ENCODE measurements at regions not wholly inside any gene's neighbourhood (a gene's known extent, or its start where the extent isn't known, plus 50 kb on each side); places are given as distances from the start of the nearest gene placed in this dataset.

DNA sequence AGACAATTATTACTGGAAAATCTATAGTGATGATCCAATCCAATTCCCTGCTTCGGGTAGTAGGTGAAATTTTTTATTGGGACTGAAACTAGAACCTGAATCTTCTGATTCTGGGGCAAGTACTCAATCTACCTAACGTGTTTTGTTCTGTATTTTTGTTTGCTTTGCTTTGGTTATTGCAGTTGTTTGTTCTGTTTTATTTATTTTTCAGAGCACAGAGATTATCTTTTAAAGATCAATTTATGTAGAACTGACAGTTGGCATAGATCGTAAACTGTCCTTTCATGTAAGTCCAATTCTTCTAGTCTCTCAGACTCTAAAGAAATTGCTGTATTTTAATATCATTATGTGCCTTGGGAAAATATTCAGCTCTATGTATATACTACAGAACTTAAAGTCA, 401.6 kb downstream of the ANXA1 start:
- Histone ChIP-seq H3K36me3 (ENCODE audit: low read depth) (no peaks in the 10 kb centered on the region), H3F3A (ENCODE audit: insufficient read depth, low read depth) (no peaks in the 10 kb centered on the region), H3K27me3 (ENCODE audit: insufficient read depth, low read depth) (no peaks in the 10 kb centered on the region), H3K9me3 (ENCODE audit: insufficient read depth, low read depth) (no peaks in the 10 kb centered on the region), H3K4me2 (no peak overlapping the region), H3K79me2 (ENCODE audit: low read depth) (no peaks in the 10 kb centered on the region), H3K9me2 (ENCODE audit: insufficient read depth) (peaks cover 4% of the 10 kb centered on the region; the same call in 1 of the 2 replicates), H2AFZ (no peak overlapping the region), H3K4me1 (replicated peaks; ENCODE audit: insufficient read depth) (no peaks in the 10 kb centered on the region), H3K27ac (no peak overlapping the region), H3K4me3 (no peak overlapping the region), H4K20me1 (ENCODE audit: insufficient read depth) (no peaks in the 10 kb centered on the region)
- ChIA-PET POLR2A (ENCODE audit: unreplicated experiment) (no interaction called here), CTCF (no interaction called here)
- intact Hi-C loops (cut with micrococcal nuclease; ENCODE audit: unreplicated experiment): no loop called here
- BruUV-seq (replicated peaks): no TSS peak
- DNase-seq: no peak
- TF ChIP-seq EZH2 (IDR thresholded peaks at IDR 0.05; ENCODE audit: low read depth): no peak
- TF ChIP-seq, protein P1, sequence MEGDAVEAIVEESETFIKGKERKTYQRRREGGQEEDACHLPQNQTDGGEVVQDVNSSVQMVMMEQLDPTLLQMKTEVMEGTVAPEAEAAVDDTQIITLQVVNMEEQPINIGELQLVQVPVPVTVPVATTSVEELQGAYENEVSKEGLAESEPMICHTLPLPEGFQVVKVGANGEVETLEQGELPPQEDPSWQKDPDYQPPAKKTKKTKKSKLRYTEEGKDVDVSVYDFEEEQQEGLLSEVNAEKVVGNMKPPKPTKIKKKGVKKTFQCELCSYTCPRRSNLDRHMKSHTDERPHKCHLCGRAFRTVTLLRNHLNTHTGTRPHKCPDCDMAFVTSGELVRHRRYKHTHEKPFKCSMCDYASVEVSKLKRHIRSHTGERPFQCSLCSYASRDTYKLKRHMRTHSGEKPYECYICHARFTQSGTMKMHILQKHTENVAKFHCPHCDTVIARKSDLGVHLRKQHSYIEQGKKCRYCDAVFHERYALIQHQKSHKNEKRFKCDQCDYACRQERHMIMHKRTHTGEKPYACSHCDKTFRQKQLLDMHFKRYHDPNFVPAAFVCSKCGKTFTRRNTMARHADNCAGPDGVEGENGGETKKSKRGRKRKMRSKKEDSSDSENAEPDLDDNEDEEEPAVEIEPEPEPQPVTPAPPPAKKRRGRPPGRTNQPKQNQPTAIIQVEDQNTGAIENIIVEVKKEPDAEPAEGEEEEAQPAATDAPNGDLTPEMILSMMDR (conservative IDR thresholded peaks at IDR 0.05): no peak

DNA sequence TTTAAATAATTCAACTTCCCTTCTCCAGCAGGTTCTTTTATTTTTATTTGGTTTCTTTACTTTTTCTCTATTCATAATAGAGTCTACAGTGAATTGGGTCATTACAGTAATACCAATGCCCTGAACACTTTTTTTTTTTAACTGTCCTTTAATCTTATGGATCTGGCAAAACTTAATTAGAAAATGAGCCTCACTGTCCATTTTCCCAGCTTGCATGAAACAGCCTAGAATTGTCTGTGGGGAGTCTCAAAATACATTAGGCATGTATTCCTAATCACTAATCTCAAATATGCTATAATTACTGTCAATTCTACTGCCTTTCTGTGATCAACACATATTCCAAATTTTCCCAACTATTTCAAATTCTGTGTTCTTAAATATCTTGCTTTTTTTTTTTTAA, 406.8 kb downstream of the ANXA1 start:
- no peaks in the 10 kb centered on the region for H3F3A ChIP-seq (ENCODE audit: insufficient read depth, low read depth)
- no peak overlapping the region for H3K27ac ChIP-seq
- H3K9me3 ChIP-seq (ENCODE audit: insufficient read depth, low read depth): no peaks in the 10 kb centered on the region
- intact Hi-C loops (cut with micrococcal nuclease; ENCODE audit: unreplicated experiment): no loop called here
- POLR2A ChIA-PET (ENCODE audit: unreplicated experiment): no interaction called here
- H3K4me1 ChIP-seq (replicated peaks; ENCODE audit: insufficient read depth): no peaks in the 10 kb centered on the region
- H3K36me3 ChIP-seq (ENCODE audit: low read depth): no peaks in the 10 kb centered on the region
- no peak overlapping the region for H3K4me2 ChIP-seq
- no peak overlapping the region for H3K4me3 ChIP-seq
- H4K20me1 ChIP-seq (ENCODE audit: insufficient read depth): no peaks in the 10 kb centered on the region
- DNase-seq: no peak
- CTCF ChIA-PET: no interaction called here
- no TSS peak for BruUV-seq (replicated peaks)
- TF ChIP-seq EZH2 (IDR thresholded peaks at IDR 0.05; ENCODE audit: low read depth): no peak
- TF ChIP-seq, protein P1 (conservative IDR thresholded peaks at IDR 0.05): no peak
- H3K27me3 ChIP-seq (ENCODE audit: insufficient read depth, low read depth): no peaks in the 10 kb centered on the region
- no peak overlapping the region for H2AFZ ChIP-seq
- H3K9me2 ChIP-seq (ENCODE audit: insufficient read depth): peaks cover 6% of the 10 kb centered on the region; the same call in 1 of the 2 replicates
- no peaks in the 10 kb centered on the region for H3K79me2 ChIP-seq (ENCODE audit: low read depth)

DNA sequence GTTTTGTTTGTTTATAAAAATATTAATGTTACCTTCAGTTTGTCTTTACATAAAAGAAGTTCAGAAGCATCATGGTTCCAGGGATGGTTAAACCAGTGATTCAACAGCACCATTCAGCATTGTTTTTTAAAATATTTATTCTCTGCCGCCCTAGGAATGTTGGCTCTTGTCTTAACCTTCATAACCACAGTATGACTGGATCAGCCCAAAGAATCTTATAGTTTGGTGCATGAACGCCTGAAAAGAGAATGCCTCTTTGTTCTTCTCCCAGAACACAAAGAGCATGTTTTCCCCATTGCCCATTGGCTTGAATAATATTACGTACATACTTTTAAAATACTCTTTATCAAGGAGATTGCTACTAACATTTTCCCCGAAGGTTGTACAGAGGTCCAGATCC, 413.4 kb downstream of the ANXA1 start:
- ChIA-PET CTCF (no interaction called here), POLR2A (ENCODE audit: unreplicated experiment) (no interaction called here)
- TF ChIP-seq EZH2 (IDR thresholded peaks at IDR 0.05; ENCODE audit: low read depth): no peak
- TF ChIP-seq, protein P1 (conservative IDR thresholded peaks at IDR 0.05): no peak
- H3K27ac ChIP-seq: no peak overlapping the region
- DNase-seq: no peak
- H3K9me2 ChIP-seq (ENCODE audit: insufficient read depth): no peaks in the 10 kb centered on the region
- H3K4me1 ChIP-seq (replicated peaks; ENCODE audit: insufficient read depth): no peaks in the 10 kb centered on the region
- no peaks in the 10 kb centered on the region for H3K79me2 ChIP-seq (ENCODE audit: low read depth)
- H3K4me2 ChIP-seq: no peak overlapping the region
- no peaks in the 10 kb centered on the region for H3F3A ChIP-seq (ENCODE audit: insufficient read depth, low read depth)
- no peaks in the 10 kb centered on the region for H4K20me1 ChIP-seq (ENCODE audit: insufficient read depth)
- intact Hi-C loops (cut with micrococcal nuclease; ENCODE audit: unreplicated experiment): loop anchor here (10.0 kb wide), 1 partner anchor 50 kb away; no protein-coding TSS in a partner anchor
- H3K9me3 ChIP-seq (ENCODE audit: insufficient read depth, low read depth): no peaks in the 10 kb centered on the region
- no peaks in the 10 kb centered on the region for H3K27me3 ChIP-seq (ENCODE audit: insufficient read depth, low read depth)
- no peak overlapping the region for H2AFZ ChIP-seq
- no peak overlapping the region for H3K4me3 ChIP-seq
- no peaks in the 10 kb centered on the region for H3K36me3 ChIP-seq (ENCODE audit: low read depth)
- BruUV-seq (replicated peaks): no TSS peak

Measured in PC-9 (cell line).